BJ (cell line): ENCODE measurements at regions not wholly inside any gene's neighbourhood (a gene's known extent, or its start where the extent isn't known, plus 50 kb on each side); places are given as distances from the start of the nearest gene placed in this dataset.

Experiments
- CTCF ChIA-PET: fragments of 350-600 bp; formaldehyde crosslinking; extraction: SDS; loops from one replicate; lab custom pipeline; 2021; ENCODE audit warnings: antibody characterized with exemption, inconsistent platforms; lab: Yijun Ruan, JAX
- POLR2A ChIA-PET: fragments of 300-600 bp; sonication (Branson Sonifier 250); formaldehyde crosslinking; extraction: SDS; loops from one replicate; lab custom pipeline; 2021; ENCODE audit warnings: antibody characterized with exemption; lab: Charles Lee
- DNase-seq: peaks from one replicate; pipeline ENCODE4 v3.0.0-alpha.2; 2011; ENCODE audit warnings: low read depth
- H3K27me3 ChIP-seq: 2 replicates; pipeline ENCODE4 v1.6.0; 2011; ENCODE audit warnings: low read length; ENCODE audit not compliant: control insufficient read depth, insufficient read depth
- H3K36me3 ChIP-seq: 2 replicates; pipeline ENCODE4 v1.5.1; 2011; ENCODE audit warnings: low read length; ENCODE audit not compliant: control insufficient read depth, insufficient read depth
- H3K4me3 ChIP-seq: 2 replicates; pipeline ENCODE4 v1.5.1; 2011; ENCODE audit warnings: low read depth, mild to moderate bottlenecking, control low read depth, low read length
- TF ChIP-seq, protein P1 (sequence below): IDR thresholded peaks from 2 replicates; pipeline ENCODE4 v1.5.1; 2011; ENCODE audit warnings: low read depth, mild to moderate bottlenecking, control low read depth, inconsistent platforms, low read length, moderate library complexity; ENCODE audit not compliant: insufficient read depth

DNA sequence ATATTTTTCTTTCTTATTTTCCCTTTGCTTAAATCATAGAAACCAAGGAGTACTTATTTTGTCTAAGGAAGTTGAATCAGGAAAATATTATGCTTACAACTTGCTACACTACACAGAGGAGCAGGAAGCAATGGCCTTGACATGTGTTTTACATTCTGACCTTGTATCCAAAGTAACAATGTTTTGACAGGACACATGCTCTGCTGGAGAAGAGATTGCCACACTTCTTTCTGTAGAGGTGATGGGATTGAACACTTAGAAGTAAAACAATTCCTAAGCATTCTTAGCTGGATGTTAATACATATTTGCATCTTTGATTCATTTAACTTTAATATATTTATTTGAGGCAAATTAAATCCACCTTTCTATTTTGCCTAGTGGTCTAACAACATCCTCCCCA is 929.1 kb downstream of the DSC3 start:
- Histone ChIP-seq H3K36me3 (no peaks in the 10 kb centered on the region), H3K27me3 (no peaks in the 10 kb centered on the region), H3K4me3 (no peak overlapping the region)
- ChIA-PET CTCF (interaction anchor here (0.7 kb wide), 1 partner anchor 22 kb away, joined by 6 read pairs; no protein-coding TSS in a partner anchor), POLR2A (no interaction called here)
- DNase-seq = no peak
- TF ChIP-seq, protein P1, sequence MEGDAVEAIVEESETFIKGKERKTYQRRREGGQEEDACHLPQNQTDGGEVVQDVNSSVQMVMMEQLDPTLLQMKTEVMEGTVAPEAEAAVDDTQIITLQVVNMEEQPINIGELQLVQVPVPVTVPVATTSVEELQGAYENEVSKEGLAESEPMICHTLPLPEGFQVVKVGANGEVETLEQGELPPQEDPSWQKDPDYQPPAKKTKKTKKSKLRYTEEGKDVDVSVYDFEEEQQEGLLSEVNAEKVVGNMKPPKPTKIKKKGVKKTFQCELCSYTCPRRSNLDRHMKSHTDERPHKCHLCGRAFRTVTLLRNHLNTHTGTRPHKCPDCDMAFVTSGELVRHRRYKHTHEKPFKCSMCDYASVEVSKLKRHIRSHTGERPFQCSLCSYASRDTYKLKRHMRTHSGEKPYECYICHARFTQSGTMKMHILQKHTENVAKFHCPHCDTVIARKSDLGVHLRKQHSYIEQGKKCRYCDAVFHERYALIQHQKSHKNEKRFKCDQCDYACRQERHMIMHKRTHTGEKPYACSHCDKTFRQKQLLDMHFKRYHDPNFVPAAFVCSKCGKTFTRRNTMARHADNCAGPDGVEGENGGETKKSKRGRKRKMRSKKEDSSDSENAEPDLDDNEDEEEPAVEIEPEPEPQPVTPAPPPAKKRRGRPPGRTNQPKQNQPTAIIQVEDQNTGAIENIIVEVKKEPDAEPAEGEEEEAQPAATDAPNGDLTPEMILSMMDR = no peak

GRCh38 chr18:30106356-30106755 is 936.2 kb downstream of the DSC3 start:
- no peak for DNase-seq
- ChIA-PET POLR2A (no interaction called here), CTCF (no interaction called here)

GRCh38 chr18:30103881-30104280 is 938.7 kb downstream of the DSC3 start:
- TF ChIP-seq, protein P1 = no peak
- POLR2A ChIA-PET = no interaction called here
- CTCF ChIA-PET = no interaction called here
- H3K27me3 ChIP-seq = no peaks in the 10 kb centered on the region
- no peaks in the 10 kb centered on the region for H3K36me3 ChIP-seq
- no peak for DNase-seq
- no peak overlapping the region for H3K4me3 ChIP-seq

More at GRCh38 chr18:30106356-30106755, 936.2 kb downstream of the DSC3 start:
- H3K27me3 ChIP-seq = no peaks in the 10 kb centered on the region
- H3K36me3 ChIP-seq = no peaks in the 10 kb centered on the region
- no peak overlapping the region for H3K4me3 ChIP-seq
- TF ChIP-seq, protein P1 = no peak

- ChIA-PET CTCF (no interaction called here), POLR2A (no interaction called here)
- H3K27me3 ChIP-seq = no peaks in the 10 kb centered on the region
- DNase-seq = no peak
- no peak overlapping the region for H3K4me3 ChIP-seq
- TF ChIP-seq, protein P1 = no peak
- no peaks in the 10 kb centered on the region for H3K36me3 ChIP-seq
Observed at GRCh38 chr18:30096796-30097195, 945.7 kb downstream of the DSC3 start.

DNA sequence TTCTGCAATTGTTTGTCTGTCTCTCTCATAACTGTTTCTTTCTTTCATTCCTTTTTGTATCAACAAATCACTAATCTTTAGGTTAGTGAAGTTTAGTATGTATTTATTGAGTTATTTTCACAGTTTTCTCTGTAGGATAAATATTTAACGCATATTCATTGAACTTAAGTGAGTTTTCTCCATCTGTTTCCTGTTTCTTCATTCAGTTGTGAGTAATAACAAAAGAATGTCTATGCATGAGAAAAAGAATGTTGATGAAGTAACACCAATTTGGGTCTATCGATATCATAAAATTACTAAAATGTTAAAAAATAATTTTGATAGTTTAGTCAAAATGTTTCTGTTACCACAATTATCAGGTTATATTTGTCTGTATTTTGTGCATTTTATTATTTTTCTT is 948.0 kb downstream of the DSC3 start:
- H3K27me3 ChIP-seq = no peaks in the 10 kb centered on the region
- CTCF ChIA-PET = no interaction called here
- POLR2A ChIA-PET = no interaction called here
- H3K4me3 ChIP-seq = no peak overlapping the region
- DNase-seq = no peak
- TF ChIP-seq, protein P1 = no peak
- no peaks in the 10 kb centered on the region for H3K36me3 ChIP-seq
